WI38 (cell line): ENCODE measurements at regions not wholly inside any gene's neighbourhood (a gene's known extent, or its start where the extent isn't known, plus 50 kb on each side); places are given as distances from the start of the nearest gene placed in this dataset.

Experiments used
- H3K4me3 ChIP-seq: 2 replicates; pipeline ENCODE4 v1.5.1; 2011; ENCODE audit warnings: low read depth, mild to moderate bottlenecking, control low read depth, low read length
- TF ChIP-seq, protein P1 (sequence below): IDR thresholded peaks from 2 replicates; pipeline ENCODE4 v1.5.1; 2012; ENCODE audit warnings: low read depth, mild to moderate bottlenecking, control low read depth, low read length

- TF ChIP-seq, protein P1, sequence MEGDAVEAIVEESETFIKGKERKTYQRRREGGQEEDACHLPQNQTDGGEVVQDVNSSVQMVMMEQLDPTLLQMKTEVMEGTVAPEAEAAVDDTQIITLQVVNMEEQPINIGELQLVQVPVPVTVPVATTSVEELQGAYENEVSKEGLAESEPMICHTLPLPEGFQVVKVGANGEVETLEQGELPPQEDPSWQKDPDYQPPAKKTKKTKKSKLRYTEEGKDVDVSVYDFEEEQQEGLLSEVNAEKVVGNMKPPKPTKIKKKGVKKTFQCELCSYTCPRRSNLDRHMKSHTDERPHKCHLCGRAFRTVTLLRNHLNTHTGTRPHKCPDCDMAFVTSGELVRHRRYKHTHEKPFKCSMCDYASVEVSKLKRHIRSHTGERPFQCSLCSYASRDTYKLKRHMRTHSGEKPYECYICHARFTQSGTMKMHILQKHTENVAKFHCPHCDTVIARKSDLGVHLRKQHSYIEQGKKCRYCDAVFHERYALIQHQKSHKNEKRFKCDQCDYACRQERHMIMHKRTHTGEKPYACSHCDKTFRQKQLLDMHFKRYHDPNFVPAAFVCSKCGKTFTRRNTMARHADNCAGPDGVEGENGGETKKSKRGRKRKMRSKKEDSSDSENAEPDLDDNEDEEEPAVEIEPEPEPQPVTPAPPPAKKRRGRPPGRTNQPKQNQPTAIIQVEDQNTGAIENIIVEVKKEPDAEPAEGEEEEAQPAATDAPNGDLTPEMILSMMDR, result no peak
These were observed 500.2 kb upstream of the GBE1 start for GRCh38 chr3:82261637-82262036.

GRCh38 chr3:82261013-82261412, 499.6 kb upstream of the GBE1 start:
- H3K4me3 ChIP-seq, result no peak overlapping the region
- TF ChIP-seq, protein P1, result no peak

More at GRCh38 chr3:82261637-82262036, 500.2 kb upstream of the GBE1 start:
- H3K4me3 ChIP-seq, result no peak overlapping the region

- TF ChIP-seq, protein P1, result no peak
- no peak overlapping the region for H3K4me3 ChIP-seq
These were observed 498.5 kb upstream of the GBE1 start for GRCh38 chr3:82259994-82260393.

GRCh38 chr3:82240322-82240721, 478.9 kb upstream of the GBE1 start:
- no peak overlapping the region for H3K4me3 ChIP-seq
- TF ChIP-seq, protein P1, result no peak

- no peak overlapping the region for H3K4me3 ChIP-seq
- TF ChIP-seq, protein P1, result no peak
These were observed 474.8 kb upstream of the GBE1 start for GRCh38 chr3:82236257-82236656.

- H3K4me3 ChIP-seq, result no peak overlapping the region
- TF ChIP-seq, protein P1, result no peak
These were observed 468.0 kb upstream of the GBE1 start for GRCh38 chr3:82229397-82229796.

DNA sequence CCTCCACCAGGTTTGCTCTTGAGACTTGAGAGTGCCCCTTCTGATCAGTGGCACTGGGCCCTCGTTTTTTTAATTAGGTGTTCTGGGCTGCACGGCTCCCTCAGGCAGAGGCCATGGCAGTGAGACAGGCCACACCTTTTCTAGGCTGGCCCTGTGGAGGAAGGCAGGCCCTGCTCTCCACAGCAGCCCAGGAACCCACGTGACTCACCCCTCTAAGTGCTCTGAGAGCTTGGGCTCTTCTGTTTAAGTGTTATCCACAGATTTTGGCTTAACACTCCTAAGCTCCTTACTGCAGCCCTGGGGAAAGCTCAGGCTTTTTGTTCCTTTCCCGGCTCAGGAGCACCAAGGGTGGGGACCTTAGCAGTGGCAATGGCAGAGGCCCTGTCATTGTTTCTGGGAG, 463.2 kb upstream of the GBE1 start:
- TF ChIP-seq, protein P1, result no peak
- no peak overlapping the region for H3K4me3 ChIP-seq
